KMS-11 (cell line): ENCODE measurements at regions not wholly inside any gene's neighbourhood (a gene's known extent, or its start where the extent isn't known, plus 50 kb on each side); places are given as distances from the start of the nearest gene placed in this dataset.

Experiments used
- H2AFZ ChIP-seq: fragments of 200-600 bp; sonication (generic); 2 replicates; pipeline ENCODE4 v1.6.1; 2016; ENCODE audit warnings: antibody characterized with exemption, mixed run types, low read depth
- H3K27ac ChIP-seq: fragments of 200-600 bp; sonication (generic); 2 replicates; pipeline ENCODE4 v1.6.1; 2016; ENCODE audit warnings: mild to moderate bottlenecking, mixed run types
- H3K27me3 ChIP-seq: fragments of 200-600 bp; sonication (generic); 2 replicates; pipeline ENCODE4 v1.6.1; 2017; ENCODE audit warnings: mild to moderate bottlenecking, low read depth, mixed run types, moderate library complexity; ENCODE audit not compliant: insufficient read depth
- H3K36me3 ChIP-seq: fragments of 200-600 bp; sonication (generic); 2 replicates; pipeline ENCODE4 v1.6.1; 2017; ENCODE audit warnings: mild to moderate bottlenecking, mixed run types; ENCODE audit not compliant: insufficient read depth
- H3K4me1 ChIP-seq: fragments of 200-600 bp; sonication (generic); 2 replicates; pipeline ENCODE4 v1.6.1; 2016; ENCODE audit warnings: mild to moderate bottlenecking, low read depth, mixed run types; ENCODE audit not compliant: poor library complexity, severe bottlenecking
- H3K4me2 ChIP-seq: fragments of 200-600 bp; sonication (generic); 2 replicates; pipeline ENCODE4 v1.7.0; 2016; ENCODE audit warnings: mild to moderate bottlenecking, mixed run types
- H3K4me3 ChIP-seq: fragments of 200-600 bp; sonication (generic); IDR thresholded peaks from 2 replicates; pipeline ENCODE4 v1.6.1; 2017; ENCODE audit warnings: low read depth, low read length, mixed read lengths; ENCODE audit not compliant: insufficient read depth
- H3K79me2 ChIP-seq: fragments of 200-600 bp; sonication (generic); 2 replicates; pipeline ENCODE4 v1.6.1; 2016; ENCODE audit warnings: low read depth, mixed run types; ENCODE audit not compliant: insufficient read depth
- H3K9ac ChIP-seq: fragments of 200-600 bp; sonication (generic); 2 replicates; pipeline ENCODE4 v1.6.1; 2016; ENCODE audit warnings: mild to moderate bottlenecking, mixed run types
- H4K20me1 ChIP-seq: fragments of 200-600 bp; sonication (generic); 2 replicates; pipeline ENCODE4 v1.6.1; 2016; ENCODE audit warnings: mild to moderate bottlenecking, mixed run types; ENCODE audit not compliant: insufficient read depth
- TF ChIP-seq, protein P1 (sequence below): fragments of 200-600 bp; sonication (generic); conservative IDR thresholded peaks from 2 replicates; pipeline ENCODE4 v1.6.1; 2017; ENCODE audit warnings: low read depth, mild to moderate bottlenecking, antibody characterized with exemption, low read length, moderate library complexity, mixed read lengths

DNA sequence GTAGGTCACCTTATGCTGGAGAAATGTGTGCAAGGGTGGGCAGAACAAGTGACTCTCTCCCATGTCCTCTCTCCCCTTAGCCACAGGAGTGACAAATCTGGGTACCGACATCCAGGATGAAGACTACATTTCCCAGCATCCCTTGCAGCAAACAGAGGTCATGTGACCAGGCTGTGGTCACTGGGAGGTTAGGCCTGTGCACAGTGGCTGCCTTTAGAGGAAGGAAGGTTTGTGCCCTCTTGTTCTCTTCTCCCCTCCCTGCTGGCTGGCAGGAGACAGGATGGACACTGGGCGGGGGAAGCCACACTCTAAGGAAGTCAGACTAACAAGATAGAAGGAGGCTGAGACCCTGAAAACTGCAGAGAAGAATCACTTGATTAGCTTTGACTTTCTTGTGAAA, 360.2 kb downstream of the PREX1 start:
- Histone ChIP-seq H3K4me1 (no peaks in the 10 kb centered on the region), H3K27ac (no peak overlapping the region), H3K27me3 (peaks cover 61% of the 10 kb centered on the region), H3K4me3 (no peak overlapping the region), H2AFZ (no peak overlapping the region), H4K20me1 (no peaks in the 10 kb centered on the region), H3K79me2 (no peaks in the 10 kb centered on the region), H3K4me2 (no peak overlapping the region), H3K9ac (no peak overlapping the region), H3K36me3 (no peaks in the 10 kb centered on the region)
- TF ChIP-seq, protein P1, sequence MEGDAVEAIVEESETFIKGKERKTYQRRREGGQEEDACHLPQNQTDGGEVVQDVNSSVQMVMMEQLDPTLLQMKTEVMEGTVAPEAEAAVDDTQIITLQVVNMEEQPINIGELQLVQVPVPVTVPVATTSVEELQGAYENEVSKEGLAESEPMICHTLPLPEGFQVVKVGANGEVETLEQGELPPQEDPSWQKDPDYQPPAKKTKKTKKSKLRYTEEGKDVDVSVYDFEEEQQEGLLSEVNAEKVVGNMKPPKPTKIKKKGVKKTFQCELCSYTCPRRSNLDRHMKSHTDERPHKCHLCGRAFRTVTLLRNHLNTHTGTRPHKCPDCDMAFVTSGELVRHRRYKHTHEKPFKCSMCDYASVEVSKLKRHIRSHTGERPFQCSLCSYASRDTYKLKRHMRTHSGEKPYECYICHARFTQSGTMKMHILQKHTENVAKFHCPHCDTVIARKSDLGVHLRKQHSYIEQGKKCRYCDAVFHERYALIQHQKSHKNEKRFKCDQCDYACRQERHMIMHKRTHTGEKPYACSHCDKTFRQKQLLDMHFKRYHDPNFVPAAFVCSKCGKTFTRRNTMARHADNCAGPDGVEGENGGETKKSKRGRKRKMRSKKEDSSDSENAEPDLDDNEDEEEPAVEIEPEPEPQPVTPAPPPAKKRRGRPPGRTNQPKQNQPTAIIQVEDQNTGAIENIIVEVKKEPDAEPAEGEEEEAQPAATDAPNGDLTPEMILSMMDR, result no peak

GRCh38 chr20:48465271-48465670, 362.5 kb downstream of the PREX1 start:
- Histone ChIP-seq H2AFZ (no peak overlapping the region), H3K27ac (no peak overlapping the region), H3K4me3 (no peak overlapping the region), H3K4me2 (no peak overlapping the region), H3K36me3 (no peaks in the 10 kb centered on the region), H3K27me3 (peaks cover 56% of the 10 kb centered on the region), H3K4me1 (no peaks in the 10 kb centered on the region), H4K20me1 (no peaks in the 10 kb centered on the region), H3K79me2 (no peaks in the 10 kb centered on the region), H3K9ac (no peak overlapping the region)
- TF ChIP-seq, protein P1, result no peak

GRCh38 chr20:48463916-48464315, 363.9 kb downstream of the PREX1 start:
- TF ChIP-seq, protein P1, result no peak

GRCh38 chr20:48463096-48463720, 364.6 kb downstream of the PREX1 start:
- H3K27me3 ChIP-seq, result peaks cover 51% of the 10 kb centered on the region; the same call in 1 of the 2 replicates
- no peak overlapping the region for H3K9ac ChIP-seq
- H2AFZ ChIP-seq, result no peak overlapping the region
- no peak overlapping the region for H3K4me3 ChIP-seq
- no peaks in the 10 kb centered on the region for H3K4me1 ChIP-seq
- TF ChIP-seq, protein P1, result no peak
- H3K36me3 ChIP-seq, result no peaks in the 10 kb centered on the region
- no peaks in the 10 kb centered on the region for H4K20me1 ChIP-seq
- no peak overlapping the region for H3K27ac ChIP-seq
- no peaks in the 10 kb centered on the region for H3K79me2 ChIP-seq
- no peak overlapping the region for H3K4me2 ChIP-seq

More at GRCh38 chr20:48463916-48464315, 363.9 kb downstream of the PREX1 start:
- Histone ChIP-seq H3K4me2 (no peak overlapping the region), H3K9ac (no peak overlapping the region), H3K27ac (no peak overlapping the region), H3K79me2 (no peaks in the 10 kb centered on the region), H3K4me3 (no peak overlapping the region), H2AFZ (no peak overlapping the region), H3K36me3 (no peaks in the 10 kb centered on the region), H3K4me1 (no peaks in the 10 kb centered on the region), H3K27me3 (peaks cover 48% of the 10 kb centered on the region; the same call in 1 of the 2 replicates), H4K20me1 (no peaks in the 10 kb centered on the region)
